GM20431 (cell line): ENCODE measurements at regions not wholly inside any gene's neighbourhood (a gene's known extent, or its start where the extent isn't known, plus 50 kb on each side); places are given as distances from the start of the nearest gene placed in this dataset.

Source experiments
- in situ Hi-C: fragments of 300-500 bp; cut with MseI, MboI; formaldehyde crosslinking; loops from one replicate; pipeline ENCODE4 v1.15.0; 2020; ENCODE audit warnings: low sequenced_read_pairs; ENCODE audit not compliant: unreplicated experiment

GRCh38 chr11:39165021-39165420 is 2294.4 kb downstream of the LRRC4C start:
- in situ Hi-C loops, result no loop called here

- in situ Hi-C loops, result no loop called here
Observed at GRCh38 chr11:39149214-39149613, 2310.2 kb downstream of the LRRC4C start.

DNA sequence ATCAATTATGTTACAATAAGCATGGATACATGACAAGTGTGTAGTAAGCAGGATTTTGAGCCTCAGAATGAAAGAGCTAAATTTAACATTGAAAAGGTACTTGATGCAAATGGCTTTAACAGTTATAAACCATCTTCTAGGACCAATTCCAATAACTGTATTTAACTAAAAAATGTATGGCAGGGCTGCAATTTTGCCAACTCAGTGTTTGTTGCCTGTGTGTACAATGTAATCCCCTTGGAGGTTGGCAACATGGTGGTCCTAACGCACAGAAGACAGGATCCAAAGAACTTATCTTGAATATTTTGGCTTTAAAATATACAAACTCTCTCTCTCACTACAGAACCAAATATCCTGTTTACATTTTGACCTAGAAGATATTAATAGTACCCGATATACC is 2314.1 kb downstream of the LRRC4C start:
- in situ Hi-C loops, result no loop called here

DNA sequence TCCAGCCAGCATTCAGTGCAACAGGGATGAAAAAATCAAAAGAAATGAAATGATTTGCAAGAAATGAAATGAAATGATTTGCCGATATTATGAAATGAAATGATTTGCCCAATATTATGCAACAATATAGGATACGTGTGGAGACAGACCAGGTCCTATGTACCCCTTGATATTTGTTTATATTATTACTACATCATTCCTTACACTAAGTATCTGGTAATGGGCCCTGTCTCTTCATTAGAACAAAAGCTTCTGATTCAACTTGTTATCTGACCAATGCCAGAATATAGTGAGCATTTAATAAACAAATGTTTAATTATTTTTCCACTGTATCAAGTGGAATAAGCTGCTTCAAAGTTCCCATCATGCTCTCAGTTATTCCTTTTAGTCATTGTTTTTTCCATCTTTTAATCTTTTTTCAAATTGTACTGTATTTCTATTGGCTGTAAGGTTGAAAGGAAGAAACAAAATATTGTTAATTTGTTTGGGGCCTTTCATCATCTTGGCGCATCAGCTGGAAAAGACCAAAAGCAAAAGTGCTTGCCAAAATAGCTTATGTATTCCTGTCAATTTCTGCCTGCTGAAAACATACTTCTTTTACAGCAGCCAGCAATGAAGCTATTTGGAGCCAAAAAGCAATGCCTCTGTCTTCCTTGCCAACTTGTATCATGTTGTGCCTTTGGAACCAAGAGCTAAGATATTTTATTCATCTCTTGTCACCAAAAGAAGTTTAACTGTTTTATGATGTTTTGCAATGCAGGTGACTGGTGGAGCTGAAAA is 2314.9 kb downstream of the LRRC4C start:
- in situ Hi-C loops, result no loop called here

DNA sequence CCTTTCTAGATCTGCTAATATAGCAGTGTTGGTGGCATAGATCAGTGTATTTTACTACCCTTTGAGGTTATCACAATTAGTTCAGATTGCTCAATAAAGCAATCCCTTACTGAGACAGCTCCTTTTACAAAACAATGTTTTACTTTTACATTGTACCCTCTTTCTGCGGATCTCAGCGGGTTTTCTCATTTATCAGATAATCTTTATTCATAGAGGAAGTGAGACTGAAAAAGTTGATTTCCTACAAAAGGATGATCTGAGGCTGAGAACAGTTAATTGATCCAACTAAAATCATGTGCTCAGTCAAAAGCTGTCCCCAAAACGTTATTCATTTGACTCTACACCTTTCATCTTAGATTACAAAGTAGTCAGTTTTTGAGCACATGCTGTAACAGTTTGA is 2319.9 kb downstream of the LRRC4C start:
- in situ Hi-C loops, result no loop called here

GRCh38 chr11:39120890-39121289 is 2338.6 kb downstream of the LRRC4C start:
- in situ Hi-C loops, result no loop called here

- in situ Hi-C loops, result no loop called here
Observed at GRCh38 chr11:39113606-39114005, 2345.8 kb downstream of the LRRC4C start.

GRCh38 chr11:39102236-39102635 is 2357.2 kb downstream of the LRRC4C start:
- in situ Hi-C loops, result no loop called here

GRCh38 chr11:39078465-39078864 is 2381.0 kb downstream of the LRRC4C start:
- in situ Hi-C loops, result no loop called here

DNA sequence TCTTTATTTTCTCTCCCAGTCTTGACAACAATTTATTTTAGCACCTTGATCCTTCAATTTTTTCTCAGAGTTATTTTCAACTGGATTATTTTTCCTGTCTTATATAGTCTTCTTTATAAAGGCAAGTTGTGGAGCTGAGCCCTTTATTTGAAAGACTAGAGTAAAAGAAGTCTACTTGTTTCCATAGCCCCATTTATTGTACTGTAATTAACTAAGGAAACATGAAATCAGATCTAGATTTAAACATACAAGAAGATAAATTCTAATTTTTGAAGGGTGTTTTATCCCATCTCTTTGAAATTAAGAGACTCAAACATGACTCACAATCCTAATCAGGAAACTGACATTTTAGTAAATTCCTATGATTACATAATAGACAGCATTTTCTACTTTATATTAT is 2421.8 kb downstream of the LRRC4C start:
- in situ Hi-C loops, result no loop called here

DNA sequence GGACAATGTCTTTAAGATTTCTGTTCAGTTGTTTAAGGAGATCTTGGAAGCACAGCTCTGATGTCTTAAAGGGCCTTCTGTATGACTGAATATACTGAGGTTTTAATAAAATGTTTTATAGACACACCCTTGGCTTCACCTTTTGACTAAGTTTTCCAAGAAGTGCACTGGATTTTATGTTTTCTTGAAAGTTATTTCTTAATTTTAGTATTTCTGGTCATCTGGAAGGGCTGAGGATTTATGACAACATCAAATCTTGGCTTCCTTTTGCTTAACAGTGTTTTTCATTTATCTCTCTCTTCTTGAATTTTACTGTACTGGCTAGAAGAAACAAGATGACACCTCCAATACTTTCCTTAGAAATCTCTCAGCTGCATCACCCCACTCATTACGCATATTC is 2423.4 kb downstream of the LRRC4C start:
- in situ Hi-C loops, result no loop called here

DNA sequence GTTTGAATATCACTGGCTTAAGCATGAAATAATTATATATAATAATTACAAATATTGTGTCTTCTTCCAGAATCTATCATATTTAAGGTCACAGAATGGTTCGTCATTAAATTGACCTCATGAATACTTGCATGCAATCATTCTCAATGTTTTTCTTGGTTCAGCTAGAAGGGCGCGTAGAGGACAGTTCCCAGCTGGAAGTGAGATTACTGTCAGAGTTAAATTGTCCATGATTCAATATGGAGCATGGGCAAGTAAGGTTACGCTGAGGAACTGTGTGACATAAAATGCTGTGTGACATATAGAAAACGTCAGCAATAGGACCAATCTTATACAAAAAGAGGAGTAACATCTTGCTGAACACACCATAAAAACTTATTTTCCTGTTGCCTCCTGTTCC is 2423.5 kb upstream of the RAG2 start:
- in situ Hi-C loops, result no loop called here

- in situ Hi-C loops, result no loop called here
Observed at GRCh38 chr11:39011797-39012196, 2413.8 kb upstream of the RAG2 start.

DNA sequence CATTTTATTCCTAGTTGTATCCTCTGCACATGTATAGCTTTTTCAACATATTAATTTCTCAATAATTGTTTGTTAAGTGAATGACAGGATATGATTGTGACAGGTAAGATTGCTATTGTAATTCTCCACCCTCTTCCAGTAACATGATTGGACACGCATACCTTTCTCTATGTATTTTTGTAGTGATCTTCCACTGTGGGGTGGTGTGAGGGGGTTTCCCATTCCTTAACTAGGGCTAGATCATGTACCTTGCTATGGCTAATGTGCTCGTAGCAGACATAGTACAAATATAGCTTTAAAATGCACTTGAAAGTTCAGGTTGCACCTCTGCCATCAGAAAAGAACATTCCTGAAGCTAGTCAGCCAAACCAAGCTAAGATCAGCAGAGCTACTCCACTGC is 2392.8 kb upstream of the RAG2 start:
- in situ Hi-C loops, result no loop called here

DNA sequence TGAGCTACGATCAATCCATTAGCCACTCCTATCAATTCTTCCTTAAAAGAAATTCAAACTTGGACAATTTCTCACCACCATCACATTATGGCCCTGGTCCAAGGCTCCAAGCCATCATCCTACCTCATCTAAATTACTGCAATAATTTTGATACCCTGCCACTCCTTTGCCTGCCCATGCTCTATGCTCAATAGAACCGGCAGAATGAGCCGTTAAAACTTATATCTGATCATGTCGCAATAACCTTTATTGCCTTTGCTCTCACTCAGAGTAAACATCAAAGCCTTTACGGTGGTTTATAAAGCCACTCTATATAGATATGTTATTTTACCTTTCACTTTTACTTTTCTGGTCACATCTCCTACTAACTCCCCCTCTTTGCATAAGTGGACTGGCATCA is 2392.1 kb upstream of the RAG2 start:
- in situ Hi-C loops, result no loop called here

DNA sequence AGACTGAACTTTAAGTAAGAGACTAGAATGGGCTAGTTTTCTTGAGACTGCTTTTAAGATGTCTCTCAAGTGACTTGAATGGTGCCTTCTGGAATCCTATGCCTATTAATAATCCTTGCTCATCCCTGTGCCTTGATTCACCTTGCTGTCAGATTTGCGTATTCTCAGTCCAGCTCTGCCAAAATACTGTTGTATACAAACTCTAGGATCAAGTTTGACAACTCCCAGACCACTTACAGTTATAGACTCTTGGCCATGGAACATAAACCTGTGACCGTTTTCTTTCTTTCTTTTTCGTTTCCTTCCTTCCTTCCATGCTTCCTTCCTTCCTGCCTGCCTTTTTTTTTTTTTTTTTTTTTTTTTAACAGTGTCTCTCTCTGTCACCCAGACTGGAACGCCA is 2390.9 kb upstream of the RAG2 start:
- in situ Hi-C loops, result no loop called here

DNA sequence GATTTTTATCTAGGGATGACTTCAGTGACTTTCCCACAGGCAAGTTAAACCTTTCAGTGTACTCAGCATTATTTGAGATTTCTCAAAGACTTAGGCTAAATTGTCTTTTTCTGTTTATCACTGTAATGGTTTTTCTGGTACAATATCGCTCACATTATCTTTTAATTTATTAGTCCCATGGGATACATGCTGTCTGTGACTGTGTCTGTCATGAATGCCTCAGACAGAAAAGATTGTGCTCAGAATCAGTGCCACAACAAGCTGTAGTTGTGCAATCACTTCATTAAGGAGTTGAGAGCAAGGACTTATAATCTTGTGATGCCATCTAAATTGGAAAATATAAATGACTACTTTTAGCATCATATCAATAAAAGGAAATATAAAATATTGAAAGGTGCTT is 2374.2 kb upstream of the RAG2 start:
- in situ Hi-C loops, result no loop called here

- in situ Hi-C loops, result no loop called here
Observed at GRCh38 chr11:38971141-38971540, 2373.1 kb upstream of the RAG2 start.

DNA sequence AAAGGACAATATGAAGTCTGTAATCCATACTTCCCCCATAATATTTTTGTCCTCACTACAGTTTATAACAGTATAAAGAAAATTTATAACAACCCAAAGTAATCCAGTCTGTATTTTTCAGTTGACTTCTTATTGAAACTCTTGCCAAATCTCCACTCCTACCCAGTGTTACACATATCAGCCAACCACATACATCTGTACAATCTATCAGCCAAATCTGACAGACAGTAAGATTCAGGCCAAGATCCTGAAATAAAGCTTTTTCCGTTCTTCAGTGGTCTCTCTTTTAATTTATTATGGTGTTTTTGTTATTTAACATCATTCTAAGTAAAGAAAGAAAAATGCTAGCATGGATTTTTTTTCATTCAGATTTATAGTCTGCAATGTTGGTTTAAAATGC is 2370.9 kb upstream of the RAG2 start:
- in situ Hi-C loops, result no loop called here

DNA sequence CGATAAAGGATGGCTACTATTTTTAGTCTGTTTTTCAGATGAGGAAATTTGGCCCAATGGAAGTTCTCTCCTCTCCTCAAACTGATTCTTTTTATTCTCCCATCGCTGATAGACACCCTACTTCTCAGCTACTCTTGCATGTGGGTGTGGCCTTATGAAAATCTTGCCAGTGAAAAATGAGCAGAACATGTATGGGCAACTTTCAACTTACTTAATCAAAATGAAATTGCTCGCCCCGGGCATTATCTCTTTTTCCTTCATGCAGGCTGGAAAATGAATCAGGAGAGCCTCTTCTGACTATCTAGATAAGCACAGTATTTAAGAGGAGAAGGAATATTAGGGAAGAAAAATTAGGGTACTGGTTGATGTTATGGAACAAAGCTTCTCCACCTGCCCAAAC is 2354.7 kb upstream of the RAG2 start:
- in situ Hi-C loops, result no loop called here

DNA sequence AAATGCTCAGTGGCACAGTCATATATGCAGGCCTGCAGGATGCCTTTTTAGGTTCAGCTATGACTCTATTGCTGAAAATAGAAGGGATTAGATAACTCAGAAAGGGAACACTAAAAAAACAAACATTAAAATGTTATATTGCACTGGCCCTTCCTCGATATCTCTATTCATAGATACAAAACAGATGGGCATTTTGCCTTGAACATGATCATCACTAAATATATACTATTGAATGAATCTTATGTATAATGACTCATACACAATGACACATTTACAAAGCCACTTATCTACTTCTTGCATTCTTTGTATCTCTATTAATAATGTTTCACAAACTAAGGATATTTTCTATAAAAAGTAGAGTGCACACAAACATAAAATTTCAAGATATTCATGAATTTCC is 2352.8 kb upstream of the RAG2 start:
- in situ Hi-C loops, result no loop called here

DNA sequence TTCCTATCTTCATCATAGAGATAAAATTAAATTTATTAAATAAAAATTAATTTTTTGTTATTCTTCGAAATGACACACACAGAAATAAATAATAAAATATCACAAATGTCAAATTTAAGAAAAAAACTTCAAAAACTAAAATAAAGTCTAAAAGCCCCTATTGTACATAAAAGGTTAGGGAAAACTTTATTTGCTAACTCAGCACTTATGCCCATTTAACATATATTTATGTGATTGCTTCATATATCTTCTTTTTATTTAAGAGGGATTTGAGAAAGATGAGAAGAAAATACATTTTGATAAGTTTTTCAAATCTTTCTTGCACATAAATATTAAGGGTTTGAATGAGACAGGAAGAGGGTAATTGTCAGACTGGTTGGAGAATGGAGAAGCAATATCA is 2350.4 kb upstream of the RAG2 start:
- in situ Hi-C loops, result no loop called here
